WTC11 (cell line): ENCODE measurements at regions not wholly inside any gene's neighbourhood (a gene's known extent, or its start where the extent isn't known, plus 50 kb on each side); places are given as distances from the start of the nearest gene placed in this dataset.

ENCODE experiments used
- ATAC-seq: fragments of 200-7000 bp; cut with Tn5 transposase; 2 replicates; pipeline ENCODE4 v1.10.0; 2021; ENCODE audit warnings: mild to moderate bottlenecking, moderate library complexity
- CTCF ChIA-PET: fragments of 300-600 bp; sonication (Branson Sonifier 250); formaldehyde crosslinking; loops from one replicate; lab custom pipeline; 2021; ENCODE audit warnings: antibody characterized with exemption; lab: Charles Lee
- POLR2A ChIA-PET: fragments of 350-600 bp; sonication (Branson Sonifier 250); formaldehyde crosslinking; loops from one replicate; lab custom pipeline; 2021; ENCODE audit warnings: antibody characterized with exemption; lab: Charles Lee
- DNase-seq: peaks from one replicate; pipeline ENCODE4 v3.0.0; 2021; ENCODE audit warnings: low spot score
- H3K27ac Mint-ChIP-seq: 2 replicates; pipeline ENCODE4 v1.8.0; 2021; ENCODE audit warnings: mixed read lengths
- H3K27me3 Mint-ChIP-seq: 2 replicates; pipeline ENCODE4 v1.8.0; 2021; ENCODE audit warnings: low read depth, mild to moderate bottlenecking, moderate library complexity, mixed read lengths
- H3K36me3 Mint-ChIP-seq: 2 replicates; pipeline ENCODE4 v1.8.0; 2021; ENCODE audit warnings: mixed read lengths
- H3K4me1 Mint-ChIP-seq: 2 replicates; pipeline ENCODE4 v1.8.0; 2022; ENCODE audit warnings: mixed read lengths
- H3K4me3 Mint-ChIP-seq: 2 replicates; pipeline ENCODE4 v1.8.0; 2021; ENCODE audit warnings: mild to moderate bottlenecking, moderate library complexity, mixed read lengths
- H3K9me3 Mint-ChIP-seq: 2 replicates; pipeline ENCODE4 v1.8.0; 2021; ENCODE audit warnings: mixed read lengths
- ELF4 ChIP-seq: sonication (generic); formaldehyde crosslinking; IDR thresholded peaks from 2 replicates; pipeline ENCODE4 v1.8.1; 2022; ENCODE audit warnings: low read depth, mild to moderate bottlenecking, moderate library complexity, missing genetic modification reagents
- ETV6 ChIP-seq: sonication (generic); formaldehyde crosslinking; IDR thresholded peaks from 2 replicates; pipeline ENCODE4 v1.8.1; 2022; ENCODE audit warnings: mild to moderate bottlenecking, missing genetic modification reagents
- FOXK1 ChIP-seq: sonication (generic); formaldehyde crosslinking; IDR thresholded peaks from 2 replicates; pipeline ENCODE4 v1.8.0; 2022; ENCODE audit warnings: mild to moderate bottlenecking, moderate library complexity, missing genetic modification reagents
- FOXP1 ChIP-seq: sonication (generic); formaldehyde crosslinking; IDR thresholded peaks from 2 replicates; pipeline ENCODE4 v1.8.0; 2022; ENCODE audit warnings: missing genetic modification reagents, mild to moderate bottlenecking, moderate library complexity, borderline replicate concordance
- JUN ChIP-seq: sonication (generic); formaldehyde crosslinking; IDR thresholded peaks from 2 replicates; pipeline ENCODE4 v1.8.0; 2023; ENCODE audit warnings: mild to moderate bottlenecking, missing genetic modification reagents
- NR2C2 ChIP-seq: sonication (generic); formaldehyde crosslinking; IDR thresholded peaks from 2 replicates; pipeline ENCODE4 v1.8.0; 2022; ENCODE audit warnings: mild to moderate bottlenecking, missing genetic modification reagents
- PRRX2 ChIP-seq: fragments of 250-450 bp; sonication (Bioruptor Pico); IDR thresholded peaks from 2 replicates; pipeline ENCODE4 v1.8.0; 2021; ENCODE audit warnings: mild to moderate bottlenecking
- SOX15 ChIP-seq: fragments of 250-450 bp; sonication (Bioruptor Pico); IDR thresholded peaks from 2 replicates; pipeline ENCODE4 v1.9.0; 2021; ENCODE audit warnings: mild to moderate bottlenecking
- SP1 ChIP-seq: sonication (generic); formaldehyde crosslinking; conservative IDR thresholded peaks from 2 replicates; pipeline ENCODE4 v1.8.1; 2022; ENCODE audit warnings: missing genetic modification reagents
- TEAD1 ChIP-seq: sonication (generic); formaldehyde crosslinking; IDR thresholded peaks from 2 replicates; pipeline ENCODE4 v1.8.0; 2022; ENCODE audit warnings: mild to moderate bottlenecking, missing genetic modification reagents
- TEAD4 ChIP-seq: sonication (generic); formaldehyde crosslinking; IDR thresholded peaks from 2 replicates; pipeline ENCODE4 v1.8.0; 2022; ENCODE audit warnings: mild to moderate bottlenecking, missing genetic modification reagents
- ZNF263 ChIP-seq: sonication (generic); formaldehyde crosslinking; IDR thresholded peaks from 2 replicates; pipeline ENCODE4 v1.8.1; 2022; ENCODE audit warnings: low read depth, mild to moderate bottlenecking, moderate library complexity, missing genetic modification reagents
- TF ChIP-seq, protein P1 (sequence below): sonication (generic); formaldehyde crosslinking; IDR thresholded peaks from 2 replicates; pipeline ENCODE4 v1.8.0; 2022; ENCODE audit warnings: mild to moderate bottlenecking, missing genetic modification reagents
- TF ChIP-seq, protein P2 (sequence below): sonication (generic); formaldehyde crosslinking; IDR thresholded peaks from 2 replicates; pipeline ENCODE4 v1.8.1; 2023; ENCODE audit warnings: mild to moderate bottlenecking, moderate library complexity, missing genetic modification reagents
- TF ChIP-seq, protein P3 (sequence below): sonication (generic); formaldehyde crosslinking; IDR thresholded peaks from 2 replicates; pipeline ENCODE4 v1.8.1; 2023; ENCODE audit warnings: mild to moderate bottlenecking, missing genetic modification reagents
- TF ChIP-seq, protein P4 (sequence below): sonication (generic); formaldehyde crosslinking; conservative IDR thresholded peaks from 2 replicates; pipeline ENCODE4 v1.8.1; 2022; ENCODE audit warnings: mild to moderate bottlenecking, missing genetic modification reagents
- TF ChIP-seq, protein P5 (sequence below): fragments of 250-450 bp; sonication (Bioruptor Pico); IDR thresholded peaks from 2 replicates; pipeline ENCODE4 v1.9.0; 2021; ENCODE audit warnings: moderate library complexity, mild to moderate bottlenecking, inconsistent platforms, borderline replicate concordance
- TF ChIP-seq, protein P6 (sequence below): fragments of 250-450 bp; sonication (Bioruptor Pico); IDR thresholded peaks from 2 replicates; pipeline ENCODE4 v1.9.0; 2021; ENCODE audit warnings: mild to moderate bottlenecking
- TF ChIP-seq, protein P7 (sequence below): fragments of 250-450 bp; sonication (Bioruptor Pico); conservative IDR thresholded peaks from 2 replicates; pipeline ENCODE4 v1.9.0; 2021; ENCODE audit warnings: mild to moderate bottlenecking
- TF ChIP-seq, protein P8 (sequence below): sonication (generic); formaldehyde crosslinking; IDR thresholded peaks from 2 replicates; pipeline ENCODE4 v1.8.1; 2022; ENCODE audit warnings: mild to moderate bottlenecking, missing genetic modification reagents, moderate library complexity, borderline replicate concordance

DNA sequence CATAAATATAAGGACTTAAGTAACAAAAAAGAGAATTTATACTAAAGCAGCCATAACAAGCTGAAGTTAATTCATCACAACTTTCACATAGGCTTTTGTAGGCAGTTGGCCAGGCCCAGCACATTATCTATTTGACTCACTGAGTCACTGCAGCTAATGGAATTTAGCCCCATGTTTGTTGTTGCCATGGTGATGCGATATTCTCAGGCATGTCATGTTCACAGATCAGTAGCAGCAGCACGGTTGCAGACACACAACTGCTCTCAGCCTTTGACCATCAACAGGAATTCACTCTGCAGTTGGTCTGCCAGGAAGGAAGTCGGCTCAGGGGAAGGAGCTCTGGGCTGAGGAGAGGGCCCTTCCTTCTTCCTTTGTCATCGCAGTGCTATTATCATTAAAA is 639.8 kb downstream of the TMEM182 start:
- Mint-ChIP-seq H3K4me1 (peaks cover 78% of the 10 kb centered on the region), H3K4me3 (peak overlapping the region; percentile 15; the same call in 1 of the 2 replicates), H3K9me3 (peaks cover 19% of the 10 kb centered on the region), H3K27ac (peak overlapping the region; percentile 89), H3K27me3 (no peaks in the 10 kb centered on the region)
- ATAC-seq, result peak; percentile 100
- CTCF ChIA-PET, result interaction anchor here (0.8 to 1.0 kb wide), 3 partner anchors 18 to 562 kb away, joined by 3 to 4 read pairs (median 3); no protein-coding TSS in a partner anchor
- DNase-seq, result peak; percentile 61
- peak; percentile 42; the same call in 1 of the 2 replicates for TF ChIP-seq TEAD1 (CRISPR knock-in tag)
- TF ChIP-seq ETV6 (CRISPR knock-in tag), result peak; percentile 93
- peak; percentile 85 for TF ChIP-seq FOXK1 (CRISPR knock-in tag)
- TF ChIP-seq, protein P1, sequence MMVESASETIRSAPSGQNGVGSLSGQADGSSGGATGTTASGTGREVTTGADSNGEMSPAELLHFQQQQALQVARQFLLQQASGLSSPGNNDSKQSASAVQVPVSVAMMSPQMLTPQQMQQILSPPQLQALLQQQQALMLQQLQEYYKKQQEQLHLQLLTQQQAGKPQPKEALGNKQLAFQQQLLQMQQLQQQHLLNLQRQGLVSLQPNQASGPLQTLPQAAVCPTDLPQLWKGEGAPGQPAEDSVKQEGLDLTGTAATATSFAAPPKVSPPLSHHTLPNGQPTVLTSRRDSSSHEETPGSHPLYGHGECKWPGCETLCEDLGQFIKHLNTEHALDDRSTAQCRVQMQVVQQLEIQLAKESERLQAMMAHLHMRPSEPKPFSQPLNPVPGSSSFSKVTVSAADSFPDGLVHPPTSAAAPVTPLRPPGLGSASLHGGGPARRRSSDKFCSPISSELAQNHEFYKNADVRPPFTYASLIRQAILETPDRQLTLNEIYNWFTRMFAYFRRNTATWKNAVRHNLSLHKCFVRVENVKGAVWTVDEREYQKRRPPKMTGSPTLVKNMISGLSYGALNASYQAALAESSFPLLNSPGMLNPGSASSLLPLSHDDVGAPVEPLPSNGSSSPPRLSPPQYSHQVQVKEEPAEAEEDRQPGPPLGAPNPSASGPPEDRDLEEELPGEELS, result peak; percentile 70; the same call in 1 of the 2 replicates
- no peak for TF ChIP-seq SOX15 (CRISPR knock-in tag)
- TF ChIP-seq SP1, result 0 out of 2 replicates have a peak, but pooled peaks have one; percentile 13
- TF ChIP-seq FOXP1, result no peak
- TF ChIP-seq, all 79 proteins: peak for 5
- peaks cover 19% of the 10 kb centered on the region for H3K36me3 Mint-ChIP-seq
- POLR2A ChIA-PET, result no interaction called here

DNA sequence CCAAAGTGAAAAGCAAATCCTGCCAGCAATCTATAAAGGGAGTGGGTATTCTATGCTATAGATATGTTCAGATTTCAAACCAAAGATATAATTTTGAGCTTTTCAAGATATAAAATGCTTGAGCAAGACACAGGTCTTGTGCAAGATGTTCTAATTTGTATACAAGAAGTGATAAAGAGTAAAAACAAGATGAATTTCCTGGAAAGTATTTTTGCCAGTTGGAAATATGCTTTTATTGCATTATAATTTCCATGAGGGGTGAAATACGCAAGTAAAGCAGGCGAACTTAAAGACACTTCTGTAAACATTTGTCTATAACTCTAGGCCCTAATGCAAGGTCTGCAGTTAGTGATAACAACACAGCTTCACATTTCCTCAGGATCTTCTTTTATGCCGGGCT is 640.5 kb downstream of the TMEM182 start:
- no peak for DNase-seq
- TF ChIP-seq SOX15 (CRISPR knock-in tag) (no peak), ELF4 (no peak), PRRX2 (no peak), ETV6 (CRISPR knock-in tag) (no peak)
- TF ChIP-seq, protein P2, sequence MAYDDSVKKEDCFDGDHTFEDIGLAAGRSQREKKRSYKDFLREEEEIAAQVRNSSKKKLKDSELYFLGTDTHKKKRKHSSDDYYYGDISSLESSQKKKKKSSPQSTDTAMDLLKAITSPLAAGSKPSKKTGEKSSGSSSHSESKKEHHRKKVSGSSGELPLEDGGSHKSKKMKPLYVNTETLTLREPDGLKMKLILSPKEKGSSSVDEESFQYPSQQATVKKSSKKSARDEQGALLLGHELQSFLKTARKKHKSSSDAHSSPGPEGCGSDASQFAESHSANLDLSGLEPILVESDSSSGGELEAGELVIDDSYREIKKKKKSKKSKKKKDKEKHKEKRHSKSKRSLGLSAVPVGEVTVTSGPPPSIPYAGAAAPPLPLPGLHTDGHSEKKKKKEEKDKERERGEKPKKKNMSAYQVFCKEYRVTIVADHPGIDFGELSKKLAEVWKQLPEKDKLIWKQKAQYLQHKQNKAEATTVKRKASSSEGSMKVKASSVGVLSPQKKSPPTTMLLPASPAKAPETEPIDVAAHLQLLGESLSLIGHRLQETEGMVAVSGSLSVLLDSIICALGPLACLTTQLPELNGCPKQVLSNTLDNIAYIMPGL, result no peak
- TF ChIP-seq, protein P3, sequence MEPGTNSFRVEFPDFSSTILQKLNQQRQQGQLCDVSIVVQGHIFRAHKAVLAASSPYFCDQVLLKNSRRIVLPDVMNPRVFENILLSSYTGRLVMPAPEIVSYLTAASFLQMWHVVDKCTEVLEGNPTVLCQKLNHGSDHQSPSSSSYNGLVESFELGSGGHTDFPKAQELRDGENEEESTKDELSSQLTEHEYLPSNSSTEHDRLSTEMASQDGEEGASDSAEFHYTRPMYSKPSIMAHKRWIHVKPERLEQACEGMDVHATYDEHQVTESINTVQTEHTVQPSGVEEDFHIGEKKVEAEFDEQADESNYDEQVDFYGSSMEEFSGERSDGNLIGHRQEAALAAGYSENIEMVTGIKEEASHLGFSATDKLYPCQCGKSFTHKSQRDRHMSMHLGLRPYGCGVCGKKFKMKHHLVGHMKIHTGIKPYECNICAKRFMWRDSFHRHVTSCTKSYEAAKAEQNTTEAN (CRISPR knock-in tag), result no peak
- TF ChIP-seq, protein P4, sequence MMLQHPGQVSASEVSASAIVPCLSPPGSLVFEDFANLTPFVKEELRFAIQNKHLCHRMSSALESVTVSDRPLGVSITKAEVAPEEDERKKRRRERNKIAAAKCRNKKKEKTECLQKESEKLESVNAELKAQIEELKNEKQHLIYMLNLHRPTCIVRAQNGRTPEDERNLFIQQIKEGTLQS (CRISPR knock-in tag), result no peak
- CTCF ChIA-PET, result interaction anchor here (0.6 to 0.9 kb wide), 3 partner anchors 18 to 110 kb away, joined by 3 to 4 read pairs (median 3); no protein-coding TSS in a partner anchor
- POLR2A ChIA-PET, result no interaction called here
- ATAC-seq, result no peak
- Mint-ChIP-seq H3K27ac (peak overlapping the region; percentile 90), H3K36me3 (peaks cover 12% of the 10 kb centered on the region), H3K27me3 (no peaks in the 10 kb centered on the region), H3K9me3 (peaks cover 11% of the 10 kb centered on the region), H3K4me3 (peak overlapping the region; percentile 15; the same call in 1 of the 2 replicates), H3K4me1 (peaks cover 71% of the 10 kb centered on the region)

DNA sequence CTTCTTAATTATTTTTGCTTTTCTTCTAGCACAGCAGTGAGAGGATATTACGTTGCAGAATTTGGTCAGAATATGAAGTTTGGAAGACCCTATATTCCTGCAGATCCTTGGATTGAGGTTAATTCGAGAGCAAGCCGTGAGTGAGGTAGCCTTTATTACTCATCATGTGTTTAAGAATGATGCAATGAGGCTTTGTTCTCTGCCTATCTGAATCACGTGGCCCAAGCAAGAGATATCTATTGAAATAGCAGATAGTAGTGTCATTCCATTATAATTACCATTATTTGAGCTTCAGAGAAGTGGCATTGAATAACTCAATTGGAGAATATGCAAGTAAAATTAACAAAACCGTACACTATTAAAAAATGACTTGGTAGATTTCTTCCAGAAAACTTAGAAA is 641.1 kb downstream of the TMEM182 start:
- Mint-ChIP-seq H3K27me3 (no peaks in the 10 kb centered on the region), H3K36me3 (peaks cover 6% of the 10 kb centered on the region), H3K4me3 (no peak overlapping the region; the same call in 1 of the 2 replicates), H3K27ac (peak overlapping the region; percentile 90), H3K4me1 (peaks cover 65% of the 10 kb centered on the region), H3K9me3 (peaks cover 5% of the 10 kb centered on the region)
- ChIA-PET CTCF (no interaction called here), POLR2A (no interaction called here)
- DNase-seq (no peak), ATAC-seq (no peak)
- TF ChIP-seq, protein P4 (CRISPR knock-in tag), result no peak
- TF ChIP-seq, protein P5, sequence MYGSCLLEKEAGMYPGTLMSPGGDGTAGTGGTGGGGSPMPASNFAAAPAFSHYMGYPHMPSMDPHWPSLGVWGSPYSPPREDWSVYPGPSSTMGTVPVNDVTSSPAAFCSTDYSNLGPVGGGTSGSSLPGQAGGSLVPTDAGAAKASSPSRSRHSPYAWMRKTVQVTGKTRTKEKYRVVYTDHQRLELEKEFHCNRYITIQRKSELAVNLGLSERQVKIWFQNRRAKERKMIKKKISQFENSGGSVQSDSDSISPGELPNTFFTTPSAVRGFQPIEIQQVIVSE (CRISPR knock-in tag), result no peak
- TF ChIP-seq, protein P6, sequence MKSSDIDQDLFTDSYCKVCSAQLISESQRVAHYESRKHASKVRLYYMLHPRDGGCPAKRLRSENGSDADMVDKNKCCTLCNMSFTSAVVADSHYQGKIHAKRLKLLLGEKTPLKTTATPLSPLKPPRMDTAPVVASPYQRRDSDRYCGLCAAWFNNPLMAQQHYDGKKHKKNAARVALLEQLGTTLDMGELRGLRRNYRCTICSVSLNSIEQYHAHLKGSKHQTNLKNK (CRISPR knock-in tag), result no peak
- TF ChIP-seq NR2C2 (CRISPR knock-in tag) (no peak), ZNF263 (CRISPR knock-in tag) (no peak), JUN (no peak), TEAD4 (CRISPR knock-in tag) (no peak)
- TF ChIP-seq, protein P7, sequence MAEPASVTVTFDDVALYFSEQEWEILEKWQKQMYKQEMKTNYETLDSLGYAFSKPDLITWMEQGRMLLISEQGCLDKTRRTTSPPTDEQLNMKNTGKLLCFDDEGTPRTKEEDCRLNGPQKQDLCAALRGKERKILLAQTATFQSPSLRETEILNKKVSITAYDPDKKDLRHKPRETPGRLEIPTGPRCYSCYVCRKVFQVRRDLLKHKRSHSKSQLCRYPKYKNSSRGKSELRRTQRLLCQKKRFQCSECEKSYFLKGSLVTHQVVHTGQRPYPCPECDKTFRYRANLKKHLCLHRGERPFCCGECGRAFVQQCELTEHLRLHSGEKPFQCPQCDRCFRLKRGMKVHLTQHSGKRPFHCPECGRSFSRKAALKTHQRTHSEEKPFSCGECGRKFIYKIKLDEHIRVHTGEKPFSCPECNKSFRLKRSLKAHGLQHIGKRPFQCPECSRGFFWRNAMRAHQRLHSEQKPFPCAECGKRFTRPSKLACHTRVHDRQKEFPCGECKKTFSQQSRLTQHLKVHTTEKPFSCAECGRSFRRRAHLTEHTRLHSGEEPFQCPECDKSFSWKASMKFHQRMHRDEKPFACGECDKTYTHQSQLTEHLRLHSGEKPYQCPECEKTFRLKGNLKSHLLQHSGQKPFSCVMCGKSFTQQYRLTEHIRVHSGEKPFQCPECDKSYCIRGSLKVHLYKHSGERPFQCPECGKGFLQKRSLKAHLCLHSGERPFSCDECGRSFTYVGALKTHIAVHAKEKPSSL (CRISPR knock-in tag), result no peak
- TF ChIP-seq, protein P8, sequence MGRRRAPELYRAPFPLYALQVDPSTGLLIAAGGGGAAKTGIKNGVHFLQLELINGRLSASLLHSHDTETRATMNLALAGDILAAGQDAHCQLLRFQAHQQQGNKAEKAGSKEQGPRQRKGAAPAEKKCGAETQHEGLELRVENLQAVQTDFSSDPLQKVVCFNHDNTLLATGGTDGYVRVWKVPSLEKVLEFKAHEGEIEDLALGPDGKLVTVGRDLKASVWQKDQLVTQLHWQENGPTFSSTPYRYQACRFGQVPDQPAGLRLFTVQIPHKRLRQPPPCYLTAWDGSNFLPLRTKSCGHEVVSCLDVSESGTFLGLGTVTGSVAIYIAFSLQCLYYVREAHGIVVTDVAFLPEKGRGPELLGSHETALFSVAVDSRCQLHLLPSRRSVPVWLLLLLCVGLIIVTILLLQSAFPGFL (CRISPR knock-in tag), result no peak
